ENCODE measurements at regions not wholly inside any gene's neighbourhood (a gene's known extent, or its start where the extent isn't known, plus 50 kb on each side); places are given as distances from the start of the nearest gene placed in this dataset.

DNA sequence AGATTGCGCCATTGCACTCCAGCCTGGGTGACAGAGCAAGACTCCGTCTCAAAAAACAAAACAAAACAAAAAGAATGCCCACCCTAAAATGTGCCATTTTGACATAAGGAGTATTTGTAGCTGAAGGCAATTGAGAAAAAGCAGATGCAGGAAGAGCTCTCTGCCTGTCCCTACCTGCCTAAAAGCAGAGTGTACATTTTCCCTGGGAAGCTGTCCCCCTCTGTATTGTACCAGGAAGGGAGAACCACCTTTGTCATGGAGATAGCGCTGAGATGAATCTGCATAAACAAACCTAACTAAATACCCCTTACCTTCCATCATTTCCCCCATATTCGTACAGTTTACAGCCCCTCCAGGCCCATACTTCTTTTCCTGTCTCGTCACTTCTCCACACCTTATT, 94.4 kb upstream of the SLC45A1 start:
- in situ Hi-C loops (cut with HindIII; ENCODE audit: extremely low pct_ligation_motif_present, low pct_unique_long_range_greater_than_20kb) = no loop called here
- POLR2A ChIA-PET = no interaction called here

GRCh38 chr1:8222789-8223188, 95.1 kb upstream of the SLC45A1 start:
- intact Hi-C loops (cut with micrococcal nuclease; ENCODE audit: unreplicated experiment) (no loop called here), in situ Hi-C loops (cut with HindIII; ENCODE audit: extremely low pct_ligation_motif_present, low pct_unique_long_range_greater_than_20kb) (no loop called here)
- Histone ChIP-seq H4K20me1 (ENCODE audit: insufficient read depth, low read length) (no peaks in the 10 kb centered on the region), H3K36me3 (replicated peaks in 1 of 2; ENCODE audit: control insufficient read depth in 1 of 2, insufficient read depth in 2 of 2, low read length in 2 of 2) (no peaks in the 10 kb centered on the region), H3K27me3 (ENCODE audit: control insufficient read depth in 1 of 2, insufficient read depth in 2 of 2, low read length in 2 of 2) (no peaks in the 10 kb centered on the region), H3K79me2 (ENCODE audit: insufficient read depth, low read length) (no peaks in the 10 kb centered on the region), H3K9me3 (ENCODE audit: low read length) (no peaks in the 10 kb centered on the region), H2AFZ (ENCODE audit: low read length) (no peak overlapping the region), H3K4me3 (replicated peaks in 1 of 3; ENCODE audit: insufficient read depth in 1 of 3, low read depth in 2 of 3, low read length in 3 of 3) (no peak overlapping the region), H3K27ac (ENCODE audit: extremely low read length, insufficient read depth, low read length) (no peak overlapping the region), H3K4me1 (ENCODE audit: insufficient read depth, low read length) (peaks cover 34% of the 10 kb centered on the region), H3K4me2 (ENCODE audit: low read depth, low read length) (no peak overlapping the region), H3K9ac (ENCODE audit: insufficient read depth, low read depth, low read length) (no peak overlapping the region)
- WGBS (ENCODE audit: low lambda C conversion rate) = 94% methylated on average over 9 of the region's 10 CpGs
- TF ChIP-seq, protein P1, sequence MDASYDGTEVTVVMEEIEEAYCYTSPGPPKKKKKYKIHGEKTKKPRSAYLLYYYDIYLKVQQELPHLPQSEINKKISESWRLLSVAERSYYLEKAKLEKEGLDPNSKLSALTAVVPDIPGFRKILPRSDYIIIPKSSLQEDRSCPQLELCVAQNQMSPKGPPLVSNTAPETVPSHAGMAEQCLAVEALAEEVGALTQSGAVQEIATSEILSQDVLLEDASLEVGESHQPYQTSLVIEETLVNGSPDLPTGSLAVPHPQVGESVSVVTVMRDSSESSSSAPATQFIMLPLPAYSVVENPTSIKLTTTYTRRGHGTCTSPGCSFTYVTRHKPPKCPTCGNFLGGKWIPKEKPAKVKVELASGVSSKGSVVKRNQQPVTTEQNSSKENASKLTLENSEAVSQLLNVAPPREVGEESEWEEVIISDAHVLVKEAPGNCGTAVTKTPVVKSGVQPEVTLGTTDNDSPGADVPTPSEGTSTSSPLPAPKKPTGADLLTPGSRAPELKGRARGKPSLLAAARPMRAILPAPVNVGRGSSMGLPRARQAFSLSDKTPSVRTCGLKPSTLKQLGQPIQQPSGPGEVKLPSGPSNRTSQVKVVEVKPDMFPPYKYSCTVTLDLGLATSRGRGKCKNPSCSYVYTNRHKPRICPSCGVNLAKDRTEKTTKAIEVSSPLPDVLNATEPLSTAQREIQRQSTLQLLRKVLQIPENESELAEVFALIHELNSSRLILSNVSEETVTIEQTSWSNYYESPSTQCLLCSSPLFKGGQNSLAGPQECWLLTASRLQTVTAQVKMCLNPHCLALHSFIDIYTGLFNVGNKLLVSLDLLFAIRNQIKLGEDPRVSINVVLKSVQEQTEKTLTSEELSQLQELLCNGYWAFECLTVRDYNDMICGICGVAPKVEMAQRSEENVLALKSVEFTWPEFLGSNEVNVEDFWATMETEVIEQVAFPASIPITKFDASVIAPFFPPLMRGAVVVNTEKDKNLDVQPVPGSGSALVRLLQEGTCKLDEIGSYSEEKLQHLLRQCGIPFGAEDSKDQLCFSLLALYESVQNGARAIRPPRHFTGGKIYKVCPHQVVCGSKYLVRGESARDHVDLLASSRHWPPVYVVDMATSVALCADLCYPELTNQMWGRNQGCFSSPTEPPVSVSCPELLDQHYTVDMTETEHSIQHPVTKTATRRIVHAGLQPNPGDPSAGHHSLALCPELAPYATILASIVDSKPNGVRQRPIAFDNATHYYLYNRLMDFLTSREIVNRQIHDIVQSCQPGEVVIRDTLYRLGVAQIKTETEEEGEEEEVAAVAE (CRISPR knock-in tag; IDR thresholded peaks at IDR 0.05; ENCODE audit: borderline replicate concordance) = no peak
- TF ChIP-seq NR2F6 (IDR thresholded peaks at IDR 0.05) = no peak
- no peak for TF ChIP-seq NR2F6 (CRISPR knock-in tag; IDR thresholded peaks at IDR 0.05)
- DNase-seq (ENCODE audit: low spot score) (no peak), ATAC-seq (no peak), FAIRE-seq (no peak)
- POLR2A ChIA-PET = interaction anchor here (2.2 kb wide), 1 partner anchor 11 kb away, joined by 9 read pairs; no protein-coding TSS in a partner anchor
- no TSS peak for BruUV-seq (replicated peaks)
- CTCF ChIA-PET (ENCODE audit: low intra/inter-chr PET ratio, low total read pairs) = no interaction called here

More for the DNA sequence above, 94.4 kb upstream of the SLC45A1 start:
- WGBS (ENCODE audit: low lambda C conversion rate) = 96% methylated on average over 5 of the region's 5 CpGs
- intact Hi-C loops (cut with micrococcal nuclease; ENCODE audit: unreplicated experiment) = no loop called here
- no peak for DNase-seq (ENCODE audit: low spot score)
- FAIRE-seq = no peak
- Histone ChIP-seq H3K27me3 (ENCODE audit: control insufficient read depth in 1 of 2, insufficient read depth in 2 of 2, low read length in 2 of 2) (no peaks in the 10 kb centered on the region), H3K4me2 (ENCODE audit: low read depth, low read length) (no peak overlapping the region), H3K27ac (ENCODE audit: extremely low read length, insufficient read depth, low read length) (no peak overlapping the region), H3K36me3 (replicated peaks in 1 of 2; ENCODE audit: control insufficient read depth in 1 of 2, insufficient read depth in 2 of 2, low read length in 2 of 2) (no peaks in the 10 kb centered on the region), H3K79me2 (ENCODE audit: insufficient read depth, low read length) (no peaks in the 10 kb centered on the region), H2AFZ (ENCODE audit: low read length) (no peak overlapping the region), H3K9me3 (ENCODE audit: low read length) (no peaks in the 10 kb centered on the region), H3K4me3 (replicated peaks in 1 of 3; ENCODE audit: insufficient read depth in 1 of 3, low read depth in 2 of 3, low read length in 3 of 3) (no peak overlapping the region), H3K9ac (ENCODE audit: insufficient read depth, low read depth, low read length) (no peak overlapping the region), H3K4me1 (ENCODE audit: insufficient read depth, low read length) (peaks cover 28% of the 10 kb centered on the region), H4K20me1 (ENCODE audit: insufficient read depth, low read length) (no peaks in the 10 kb centered on the region)
- no peak for ATAC-seq
- BruUV-seq (replicated peaks) = no TSS peak
- CTCF ChIA-PET (ENCODE audit: low intra/inter-chr PET ratio, low total read pairs) = no interaction called here
- TF ChIP-seq ZNF333 (CRISPR knock-in tag; IDR thresholded peaks at IDR 0.05; ENCODE audit: borderline replicate concordance) = no peak
